GM12892 (cell line): ENCODE measurements at regions not wholly inside any gene's neighbourhood (a gene's known extent, or its start where the extent isn't known, plus 50 kb on each side); places are given as distances from the start of the nearest gene placed in this dataset.

Experiments
- DNase-seq: peaks from one replicate; pipeline ENCODE4 v3.0.0; 2011; ENCODE audit not compliant: insufficient read length
- FAIRE-seq: peaks from 2 replicates; lab custom pipeline; 2011; peaks lifted over from hg19 to GRCh38; lab: Jason Lieb, UNC
- POLR2A ChIP-seq: IDR thresholded peaks from 2 replicates; pipeline ENCODE4 v1.6.1; 2011; ENCODE audit warnings: low read depth, low read length, control low read depth
- POLR2AphosphoS5 ChIP-seq: IDR thresholded peaks from 2 replicates; pipeline ENCODE4 v1.6.1; 2011; ENCODE audit warnings: low read depth, low read length, control low read depth
- TAF1 ChIP-seq: IDR thresholded peaks from 2 replicates; pipeline ENCODE4 v1.6.1; 2011; ENCODE audit warnings: low read depth, mild to moderate bottlenecking, control low read depth, low read length, borderline replicate concordance

GRCh38 chrX:10021461-10022272, 54.5 kb downstream of the CLDN34 start:
- FAIRE-seq (no peak), DNase-seq (no peak)
- TF ChIP-seq POLR2AphosphoS5 (no peak), TAF1 (no peak), POLR2A (no peak)

- TF ChIP-seq TAF1, result no peak
- no peak for TF ChIP-seq POLR2AphosphoS5
- no peak for TF ChIP-seq POLR2A
- FAIRE-seq, result no peak
- no peak for DNase-seq
Measured at GRCh38 chrX:10022273-10022541, 55.0 kb downstream of the CLDN34 start.

- FAIRE-seq, result no peak
- DNase-seq, result no peak
- TF ChIP-seq TAF1 (no peak), POLR2AphosphoS5 (no peak), POLR2A (no peak)
Measured at GRCh38 chrX:10022580-10023245, 55.6 kb downstream of the CLDN34 start.

- DNase-seq (no peak), FAIRE-seq (no peak)
- TF ChIP-seq TAF1 (no peak), POLR2AphosphoS5 (no peak), POLR2A (no peak)
Measured at GRCh38 chrX:10023821-10024220, 56.7 kb downstream of the CLDN34 start.

GRCh38 chrX:10025742-10026493, 58.8 kb downstream of the CLDN34 start:
- no peak for TF ChIP-seq TAF1
- no peak for TF ChIP-seq POLR2A
- TF ChIP-seq POLR2AphosphoS5, result no peak
- FAIRE-seq (no peak), DNase-seq (no peak)

GRCh38 chrX:10028283-10029104, 61.3 kb downstream of the CLDN34 start:
- FAIRE-seq, result no peak
- TF ChIP-seq POLR2AphosphoS5, result no peak
- TF ChIP-seq TAF1, result no peak
- no peak for TF ChIP-seq POLR2A

GRCh38 chrX:10030570-10030969, 63.4 kb downstream of the CLDN34 start:
- TF ChIP-seq TAF1, result no peak
- TF ChIP-seq POLR2A, result no peak
- no peak for TF ChIP-seq POLR2AphosphoS5
- DNase-seq (no peak), FAIRE-seq (no peak)

More at GRCh38 chrX:10028283-10029104, 61.3 kb downstream of the CLDN34 start:
- no peak for DNase-seq

GRCh38 chrX:10031746-10032145, 64.6 kb downstream of the CLDN34 start:
- DNase-seq, result no peak
- no peak for FAIRE-seq
- TF ChIP-seq POLR2AphosphoS5, result no peak
- TF ChIP-seq POLR2A, result no peak
- no peak for TF ChIP-seq TAF1

GRCh38 chrX:10032147-10032546, 65.0 kb downstream of the CLDN34 start:
- DNase-seq (no peak), FAIRE-seq (no peak)
- TF ChIP-seq POLR2AphosphoS5 (no peak), TAF1 (no peak), POLR2A (no peak)

- no peak for TF ChIP-seq TAF1
- TF ChIP-seq POLR2A, result no peak
- TF ChIP-seq POLR2AphosphoS5, result no peak
- FAIRE-seq (no peak), DNase-seq (no peak)
Measured at GRCh38 chrX:10033375-10034007, 66.3 kb downstream of the CLDN34 start.

GRCh38 chrX:10034740-10035260, 67.6 kb downstream of the CLDN34 start:
- peak; percentile 72 for FAIRE-seq
- TF ChIP-seq POLR2A, result no peak
- TF ChIP-seq POLR2AphosphoS5, result no peak
- TF ChIP-seq TAF1, result no peak
- DNase-seq, result no peak

- FAIRE-seq (no peak), DNase-seq (no peak)
- TF ChIP-seq TAF1, result no peak
- TF ChIP-seq POLR2A, result no peak
- TF ChIP-seq POLR2AphosphoS5, result no peak
Measured at GRCh38 chrX:10038585-10038984, 71.4 kb downstream of the CLDN34 start.
